Heart left ventricle (tissue), 16 donors: ENCODE measurements at regions not wholly inside any gene's neighbourhood (a gene's known extent, or its start where the extent isn't known, plus 50 kb on each side); places are given as distances from the start of the nearest gene placed in this dataset.

ENCODE experiments used
- ATAC-seq, 4 donors: fragments of 200-7000 bp; cut with Tn5 transposase; one replicate each; pipeline ENCODE4 v1.9.1; 2020 to 2022; ENCODE audit warnings: moderate library complexity in 4 of 4, mild to moderate bottlenecking in 3 of 4, moderate number of reproducible peaks in 1 of 4
- DNase-seq, 5 donors: peaks; one replicate each; pipeline ENCODE4 v3.0.0-alpha.2; 2020
- H3K27ac ChIP-seq, 12 donors: fragments of 200-600 bp; sonication (generic) in 4 of 12; one replicate each; pipeline versions ENCODE4 v1.5.0 to v1.8.0; 2016 to 2022; ENCODE audit warnings: mild to moderate bottlenecking in 2 of 12
- H3K27me3 ChIP-seq, 9 donors: fragments of 200-600 bp; sonication (generic) in 2 of 9; one replicate each; pipeline versions ENCODE4 v1.5.1 to v1.8.0; 2016 to 2022; ENCODE audit warnings: mild to moderate bottlenecking in 3 of 9
- H3K36me3 ChIP-seq, 9 donors: fragments of 200-600 bp; sonication (generic) in 2 of 9; one replicate each; pipeline versions ENCODE4 v1.5.0 to v1.8.0; 2018 to 2022; ENCODE audit warnings: mild to moderate bottlenecking in 2 of 9
- H3K4me1 ChIP-seq, 12 donors: fragments of 200-600 bp; sonication (generic) in 4 of 12; one replicate each; pipeline versions ENCODE4 v1.5.0 to v1.8.0; 2016 to 2022; ENCODE audit warnings: mild to moderate bottlenecking in 3 of 12
- H3K4me3 ChIP-seq, 12 donors: fragments of 200-600 bp; sonication (generic) in 4 of 12; one replicate each; pipeline versions ENCODE4 v1.5.0 to v1.8.0; 2017 to 2022; ENCODE audit warnings: mild to moderate bottlenecking in 9 of 12, moderate library complexity in 4 of 12
- H3K9me3 ChIP-seq, 12 donors: fragments of 200-600 bp; sonication (generic) in 4 of 12; one replicate each; pipeline versions ENCODE4 v1.5.0 to v1.8.0; 2016 to 2022; ENCODE audit warnings: mild to moderate bottlenecking in 1 of 12
- POLR2A ChIP-seq, 2 donors: fragments of 450-650 bp; IDR thresholded peaks; one replicate each; pipeline ENCODE4 v1.6.1; 2017; ENCODE audit warnings: antibody characterized with exemption in 2 of 2, mild to moderate bottlenecking in 2 of 2, moderate library complexity in 2 of 2
- WGBS, 4 donors: extraction: QIAGEN DNeasy Blood & Tissue Kit in 2 of 4; methylation state at CpG; one replicate each; pipeline versions ENCODE4 v1.1.5 to v1.1.7; 2013 to 2018; 5-methylcytosine and 5-hydroxymethylcytosine counted together
- intact Hi-C, 10 donors: fragments of 100-400 bp; cut with DNase I; formaldehyde crosslinking; loops; one replicate each; pipeline versions ENCODE4 v1.11.1 to v1.14.2; 2022
- TF ChIP-seq, protein P1 (sequence below), 12 donors: fragments of 200-600 bp; sonication (generic) in 4 of 12; IDR thresholded peaks; one replicate each; pipeline versions ENCODE4 v1.5.0 to v1.8.0; 2018 to 2022; ENCODE audit warnings: antibody characterized with exemption in 12 of 12, mild to moderate bottlenecking in 5 of 12
- donor health status: ischemic (EF 13 %, LVEDD 7.1; RV severe dilation, severe dysfunction).
- donor health status: healthy with polysubstance abuse.
- donor health status: DM: no; HTN: yes; CAD: no.
- donor health status: DM: no; HTN: no; CAD: no.
- donor health status: ischemic (EF 25% LVEDD 6.9; RV normal size, moderate dysfunction).
- donor health status: ischemic (EF 25% LVEDD 5.7; RV mildly dilated, moderate dysfunction).
- donor health status: healthy.
- donor health status: DM: yes; HTN: yes; CAD: no.
- donor health status: ischemic (EF 35%, LVEDD 5.7; RV mildly dilated, moderate dysfunction).
- donor health status: nonischemic (EF 11% LVEDD 7.7; RV severe dilation, severe dysfunction).
- donor health status: DM: yes; HTN: yes; CAD: no.
- donor health status: PGD.
- donor health status: ischemic (EF 29% LVEDD 5.4; RV normal size, mild dysfunction).
- donor health status: nonischemic (EF 23%, LVEDD 6.1; RV moderate dilation, normal function).

DNA sequence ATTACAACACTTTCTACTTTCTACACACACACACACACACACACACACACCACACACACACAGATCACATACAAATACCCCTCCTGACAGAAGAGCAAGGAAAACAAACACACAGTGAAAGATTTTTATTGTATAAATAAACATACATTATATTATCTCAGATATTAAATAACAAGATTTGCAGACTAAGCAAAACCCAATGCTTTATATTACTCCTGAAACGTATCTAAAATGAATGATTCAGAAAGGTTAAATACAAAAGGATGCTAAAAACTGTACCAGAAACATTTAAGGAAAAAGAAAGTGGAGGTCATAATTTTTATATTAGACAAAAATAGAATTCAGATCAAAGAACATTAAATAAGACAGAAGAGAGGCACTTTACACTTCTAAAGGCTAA is 208.3 kb upstream of the NPSR1 start:
- DNase-seq (no peak), ATAC-seq (no peak)
- WGBS, 4 donors: 58 to 80% (median 65%) methylated on average over 1 of the region's 1 CpG
- no peaks in the 10 kb centered on the region for H3K36me3 ChIP-seq
- H3K27me3 ChIP-seq: no peaks in the 10 kb centered on the region
- H3K4me3 ChIP-seq: no peak overlapping the region
- intact Hi-C loops: no loop called here
- TF ChIP-seq POLR2A (IDR thresholded peaks at IDR 0.05): no peak
- TF ChIP-seq, protein P1, sequence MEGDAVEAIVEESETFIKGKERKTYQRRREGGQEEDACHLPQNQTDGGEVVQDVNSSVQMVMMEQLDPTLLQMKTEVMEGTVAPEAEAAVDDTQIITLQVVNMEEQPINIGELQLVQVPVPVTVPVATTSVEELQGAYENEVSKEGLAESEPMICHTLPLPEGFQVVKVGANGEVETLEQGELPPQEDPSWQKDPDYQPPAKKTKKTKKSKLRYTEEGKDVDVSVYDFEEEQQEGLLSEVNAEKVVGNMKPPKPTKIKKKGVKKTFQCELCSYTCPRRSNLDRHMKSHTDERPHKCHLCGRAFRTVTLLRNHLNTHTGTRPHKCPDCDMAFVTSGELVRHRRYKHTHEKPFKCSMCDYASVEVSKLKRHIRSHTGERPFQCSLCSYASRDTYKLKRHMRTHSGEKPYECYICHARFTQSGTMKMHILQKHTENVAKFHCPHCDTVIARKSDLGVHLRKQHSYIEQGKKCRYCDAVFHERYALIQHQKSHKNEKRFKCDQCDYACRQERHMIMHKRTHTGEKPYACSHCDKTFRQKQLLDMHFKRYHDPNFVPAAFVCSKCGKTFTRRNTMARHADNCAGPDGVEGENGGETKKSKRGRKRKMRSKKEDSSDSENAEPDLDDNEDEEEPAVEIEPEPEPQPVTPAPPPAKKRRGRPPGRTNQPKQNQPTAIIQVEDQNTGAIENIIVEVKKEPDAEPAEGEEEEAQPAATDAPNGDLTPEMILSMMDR (IDR thresholded peaks at IDR 0.05): no peak
- no peaks in the 10 kb centered on the region for H3K4me1 ChIP-seq
- peaks cover 0 to 7% (median 0%) of the 10 kb centered on the region in 12 donors for H3K9me3 ChIP-seq
- no peak overlapping the region for H3K27ac ChIP-seq

DNA sequence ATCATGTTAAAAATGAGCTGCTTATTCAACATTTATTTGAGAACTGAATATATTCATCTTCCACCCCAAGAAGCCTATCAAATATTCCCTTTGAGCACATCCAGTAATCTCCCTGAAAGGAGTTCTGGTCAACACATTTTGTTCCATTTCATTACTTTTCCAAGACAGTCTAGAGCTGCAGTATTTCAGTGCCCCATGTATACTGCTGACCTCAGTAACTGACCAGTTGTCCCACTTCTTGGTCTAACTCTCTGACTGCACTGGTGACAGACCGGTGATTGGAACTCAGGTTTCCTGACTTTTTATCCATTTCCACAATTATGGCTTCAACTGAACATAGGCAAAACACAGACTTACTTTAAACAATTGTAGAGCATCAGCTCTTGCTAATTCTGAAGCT is 206.8 kb upstream of the NPSR1 start:
- Histone ChIP-seq H3K9me3 (peaks cover 0 to 7% (median 0%) of the 10 kb centered on the region in 12 donors), H3K27me3 (no peaks in the 10 kb centered on the region), H3K4me1 (no peaks in the 10 kb centered on the region), H3K36me3 (no peaks in the 10 kb centered on the region), H3K27ac (no peak overlapping the region), H3K4me3 (no peak overlapping the region)
- intact Hi-C loops: no loop called here
- ATAC-seq (no peak), DNase-seq (no peak)
- WGBS, 4 donors: 79 to 85% (median 85%) methylated on average over 1 of the region's 1 CpG
- TF ChIP-seq, protein P1 (IDR thresholded peaks at IDR 0.05): no peak
- TF ChIP-seq POLR2A (IDR thresholded peaks at IDR 0.05): no peak

DNA sequence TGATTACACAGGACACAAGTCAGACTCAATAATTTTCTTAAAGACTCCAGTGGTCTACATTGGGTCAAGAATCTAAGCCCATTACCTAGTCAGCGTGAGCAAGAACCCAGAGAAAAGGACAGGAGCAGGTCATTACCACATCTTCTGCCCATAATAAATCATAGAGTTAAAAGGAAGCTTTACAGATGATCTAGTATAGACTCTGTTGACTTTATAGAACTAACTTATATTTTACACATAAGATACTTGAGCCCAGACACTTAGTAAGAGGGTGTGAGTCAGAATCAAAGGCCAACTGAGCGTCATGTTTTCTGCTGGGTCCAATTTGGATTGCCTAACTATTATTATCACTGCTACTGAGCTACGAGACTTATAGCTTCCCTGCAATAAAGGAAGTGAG is 206.1 kb upstream of the NPSR1 start:
- H3K27ac ChIP-seq: no peak overlapping the region
- ATAC-seq (no peak), DNase-seq (no peak)
- no peak for TF ChIP-seq POLR2A (IDR thresholded peaks at IDR 0.05)
- TF ChIP-seq, protein P1 (IDR thresholded peaks at IDR 0.05): no peak
- no peaks in the 10 kb centered on the region for H3K27me3 ChIP-seq
- intact Hi-C loops: no loop called here
- no peaks in the 10 kb centered on the region for H3K4me1 ChIP-seq
- H3K9me3 ChIP-seq: peaks cover 0 to 7% (median 0%) of the 10 kb centered on the region in 12 donors
- 51 to 73% (median 65%) methylated on average over 3 of the region's 3 CpGs for WGBS, 4 donors
- no peaks in the 10 kb centered on the region for H3K36me3 ChIP-seq
- H3K4me3 ChIP-seq: no peak overlapping the region

DNA sequence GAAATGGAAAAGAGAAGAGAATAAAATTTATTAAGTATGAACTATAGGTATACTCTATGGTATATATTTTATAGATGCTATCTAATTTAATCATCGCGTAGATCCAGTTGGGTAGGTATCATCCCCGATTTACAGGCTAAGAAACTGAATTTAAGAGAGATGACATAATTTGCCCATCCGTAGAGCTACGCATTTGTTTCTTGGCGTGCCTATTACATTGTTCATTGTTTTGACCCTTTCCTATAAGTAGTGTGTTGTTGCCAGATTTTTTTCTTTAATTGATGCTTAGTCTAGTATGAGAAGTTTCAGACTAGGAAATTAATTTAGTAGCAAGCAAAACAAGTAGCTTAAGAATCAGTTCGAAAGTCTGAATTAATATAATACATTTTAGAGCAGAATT is 205.7 kb upstream of the NPSR1 start:
- WGBS, 4 donors: 79 to 87% (median 81%) methylated on average over 7 of the region's 7 CpGs

More for the DNA sequence above, 205.7 kb upstream of the NPSR1 start:
- Histone ChIP-seq H3K9me3 (peaks cover 0 to 7% (median 0%) of the 10 kb centered on the region in 12 donors), H3K4me1 (no peaks in the 10 kb centered on the region), H3K36me3 (no peaks in the 10 kb centered on the region), H3K27me3 (no peaks in the 10 kb centered on the region), H3K27ac (no peak overlapping the region), H3K4me3 (no peak overlapping the region)
- intact Hi-C loops: no loop called here
- DNase-seq (no peak), ATAC-seq (no peak)
- TF ChIP-seq POLR2A (IDR thresholded peaks at IDR 0.05): no peak
- TF ChIP-seq, protein P1 (IDR thresholded peaks at IDR 0.05): no peak
